ENCODE measurements at regions not wholly inside any gene's neighbourhood (a gene's known extent, or its start where the extent isn't known, plus 50 kb on each side); places are given as distances from the start of the nearest gene placed in this dataset.

DNA sequence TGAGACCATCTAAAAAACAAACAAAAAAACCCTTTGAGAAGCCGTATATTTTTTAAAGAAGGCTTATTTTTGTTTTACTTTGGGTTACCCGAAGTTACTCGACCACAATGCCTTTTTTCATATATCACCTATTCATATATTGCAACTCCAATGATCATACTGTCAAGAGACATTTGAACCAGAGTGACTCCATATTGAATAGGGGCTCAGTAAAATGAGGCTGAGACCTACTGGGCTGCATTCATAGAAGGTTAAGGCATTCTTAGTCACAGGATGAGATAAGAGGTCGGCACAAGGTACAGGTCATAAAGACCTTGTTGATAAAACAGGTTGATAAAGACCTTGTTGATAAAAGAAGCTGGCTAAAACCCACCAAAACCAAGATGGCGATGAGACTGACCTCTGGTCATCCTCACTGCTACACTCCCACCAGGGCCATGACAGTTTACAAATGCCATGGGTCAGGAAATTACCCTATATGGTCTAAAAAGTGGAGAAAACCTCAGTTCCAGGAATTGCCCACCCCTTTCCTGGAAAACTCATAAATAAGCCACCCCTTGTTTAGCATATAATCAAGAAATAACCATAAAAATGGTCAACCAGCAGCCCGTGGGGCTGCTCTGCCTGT, 50.0 kb upstream of the PKP2 start:
- H3K4me1 Mint-ChIP-seq = no peaks in the 10 kb centered on the region
- no peaks in the 10 kb centered on the region for H3K27me3 Mint-ChIP-seq
- H3K27ac Mint-ChIP-seq = no peak overlapping the region
- no peak for DNase-seq
- no peaks in the 10 kb centered on the region for H3K36me3 Mint-ChIP-seq (ENCODE audit: low read depth)
- no peak overlapping the region for H3K4me3 Mint-ChIP-seq
- CTCF ChIA-PET = no interaction called here
- no peaks in the 10 kb centered on the region for H3K9me3 Mint-ChIP-seq
- POLR2A ChIA-PET = no interaction called here

Measured in activated CD4-positive, alpha-beta T cell treated with anti-CD3 and anti-CD28 coated beads, Interleukin-2, amount 10 ng/mL, durations not matched to agents 7 days and 5 days (primary cell).